WERI-Rb-1 (cell line): ENCODE measurements at regions not wholly inside any gene's neighbourhood (a gene's known extent, or its start where the extent isn't known, plus 50 kb on each side); places are given as distances from the start of the nearest gene placed in this dataset.

Experiments used
- DNase-seq: peaks from one replicate; pipeline ENCODE4 v3.0.0-alpha.2; 2020
- H3K27ac ChIP-seq: fragments of 250-450 bp; sonication (Bioruptor Pico); 2 replicates; pipeline ENCODE4 v1.5.1; 2020; ENCODE audit warnings: mild to moderate bottlenecking, moderate library complexity
- H3K27me3 ChIP-seq: fragments of 250-450 bp; sonication (Bioruptor Pico); 2 replicates; pipeline ENCODE4 v1.5.1; 2021; ENCODE audit warnings: mild to moderate bottlenecking, low read depth, moderate library complexity; ENCODE audit not compliant: insufficient read depth, severe bottlenecking
- H3K36me3 ChIP-seq: fragments of 250-450 bp; sonication (Bioruptor Pico); 2 replicates; pipeline ENCODE4 v1.5.1; 2020; ENCODE audit warnings: mild to moderate bottlenecking, moderate library complexity
- H3K4me3 ChIP-seq: 2 replicates; pipeline ENCODE4 v1.5.1; 2011; ENCODE audit warnings: low read depth, mild to moderate bottlenecking, control low read depth, low read length
- H3K9me3 ChIP-seq: fragments of 250-450 bp; sonication (Bioruptor Pico); 2 replicates; pipeline ENCODE4 v1.5.1; 2021; ENCODE audit warnings: mild to moderate bottlenecking, moderate library complexity; ENCODE audit not compliant: severe bottlenecking
- CTCF ChIP-seq: IDR thresholded peaks from 2 replicates; pipeline ENCODE4 v1.5.1; 2011; ENCODE audit warnings: low read depth, mild to moderate bottlenecking, control low read depth, inconsistent platforms, low read length

DNA sequence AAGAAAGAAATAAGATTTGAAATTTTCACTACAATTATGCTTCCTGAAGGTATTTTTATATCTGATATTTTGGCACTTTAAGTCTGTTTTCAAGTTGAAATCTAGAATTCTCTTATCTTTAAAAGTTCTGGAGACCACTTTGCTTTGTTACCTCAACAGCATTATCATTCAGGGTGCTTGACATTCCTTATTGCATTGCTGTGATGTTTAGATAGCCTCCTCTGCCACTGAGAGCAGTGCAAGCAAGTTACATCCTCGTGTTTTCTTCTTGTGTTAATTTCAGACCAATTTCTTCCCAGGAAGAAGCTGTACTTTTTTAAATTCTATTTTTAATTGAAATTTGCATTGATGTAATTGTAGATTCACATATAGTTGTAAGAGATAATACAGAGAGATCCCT lies 333.9 kb upstream of the KIRREL3 start:
- DNase-seq, result no peak
- no peaks in the 10 kb centered on the region for H3K36me3 ChIP-seq
- TF ChIP-seq CTCF, result no peak

DNA sequence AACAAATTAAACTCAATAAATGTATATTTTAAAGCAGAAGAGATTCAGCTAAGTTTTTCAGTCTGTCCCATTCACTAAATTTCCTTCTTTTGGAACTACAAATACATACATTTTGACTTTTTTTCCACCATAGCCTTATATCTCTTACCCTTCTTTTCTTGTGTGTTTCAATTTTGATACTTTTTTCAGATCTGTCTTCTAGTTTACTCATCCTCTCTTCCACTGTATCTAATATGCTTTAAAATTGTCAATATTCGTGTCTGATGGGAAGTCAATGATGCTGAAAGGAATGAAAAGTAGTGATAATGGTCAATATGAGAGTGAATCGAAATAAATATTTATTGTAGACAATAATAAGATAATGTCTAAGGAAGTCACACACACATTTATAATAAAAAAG lies 332.3 kb upstream of the KIRREL3 start:
- Histone ChIP-seq H3K9me3 (no peaks in the 10 kb centered on the region), H3K27me3 (no peaks in the 10 kb centered on the region), H3K27ac (no peak overlapping the region), H3K4me3 (no peak overlapping the region), H3K36me3 (no peaks in the 10 kb centered on the region)
- no peak for DNase-seq
- no peak for TF ChIP-seq CTCF

More for the DNA sequence above, 333.9 kb upstream of the KIRREL3 start:
- H3K27me3 ChIP-seq, result no peaks in the 10 kb centered on the region
- H3K9me3 ChIP-seq, result no peaks in the 10 kb centered on the region
- no peak overlapping the region for H3K27ac ChIP-seq
- no peak overlapping the region for H3K4me3 ChIP-seq

GRCh38 chr11:127330044-127330443 lies 329.5 kb upstream of the KIRREL3 start:
- no peaks in the 10 kb centered on the region for H3K27me3 ChIP-seq
- H3K9me3 ChIP-seq, result no peaks in the 10 kb centered on the region
- no peak for TF ChIP-seq CTCF
- no peaks in the 10 kb centered on the region for H3K36me3 ChIP-seq
- no peak for DNase-seq
- H3K4me3 ChIP-seq, result no peak overlapping the region
- H3K27ac ChIP-seq, result no peak overlapping the region

DNA sequence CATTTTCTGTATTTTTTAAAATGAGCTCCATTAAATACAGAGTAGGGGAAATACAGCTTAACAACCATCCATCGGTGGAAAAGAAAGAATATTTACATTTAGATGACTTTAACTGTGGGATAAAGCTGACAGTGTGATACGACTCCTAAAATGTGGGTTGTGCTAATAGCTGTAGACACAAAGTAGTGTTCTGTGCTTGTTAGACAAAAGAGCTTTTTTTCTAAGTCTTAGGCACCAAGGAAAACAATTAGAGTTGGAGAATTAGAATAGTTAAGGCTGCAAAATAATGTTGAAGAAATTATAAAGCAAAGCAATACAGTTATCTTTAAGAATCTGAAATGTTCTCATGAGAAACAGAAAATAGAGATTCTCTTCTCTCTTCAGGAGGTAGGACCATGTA lies 307.7 kb upstream of the KIRREL3 start:
- TF ChIP-seq CTCF, result no peak
- no peak overlapping the region for H3K27ac ChIP-seq
- no peaks in the 10 kb centered on the region for H3K27me3 ChIP-seq
- H3K4me3 ChIP-seq, result no peak overlapping the region
- no peak for DNase-seq
- H3K9me3 ChIP-seq, result no peaks in the 10 kb centered on the region
- no peaks in the 10 kb centered on the region for H3K36me3 ChIP-seq

GRCh38 chr11:127307700-127308099 lies 307.1 kb upstream of the KIRREL3 start:
- TF ChIP-seq CTCF, result no peak
- H3K4me3 ChIP-seq, result no peak overlapping the region
- H3K27me3 ChIP-seq, result no peaks in the 10 kb centered on the region
- no peak overlapping the region for H3K27ac ChIP-seq
- no peaks in the 10 kb centered on the region for H3K36me3 ChIP-seq
- no peaks in the 10 kb centered on the region for H3K9me3 ChIP-seq
- no peak for DNase-seq

DNA sequence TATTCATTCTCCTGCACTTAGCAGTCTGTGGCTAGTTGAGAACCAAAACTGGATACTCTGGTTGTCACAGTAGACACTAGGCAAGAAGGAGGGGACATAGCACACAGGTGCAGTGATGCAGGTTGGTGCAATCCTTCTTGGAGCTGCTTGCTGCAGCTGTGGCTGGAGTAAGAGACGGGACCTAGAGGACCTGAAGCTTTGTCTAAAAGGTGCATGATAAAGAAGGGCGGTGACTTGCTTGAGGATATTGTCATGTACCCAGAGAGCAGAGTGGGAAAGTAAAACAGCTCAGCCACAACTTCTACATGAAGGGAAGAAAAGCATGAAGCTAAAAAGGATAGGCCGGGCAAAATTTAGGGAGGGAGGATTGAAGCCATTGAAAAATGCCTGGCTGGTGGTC lies 304.1 kb upstream of the KIRREL3 start:
- no peak overlapping the region for H3K4me3 ChIP-seq
- H3K9me3 ChIP-seq, result no peaks in the 10 kb centered on the region
- no peak for DNase-seq
- no peak overlapping the region for H3K27ac ChIP-seq
- no peak for TF ChIP-seq CTCF
- no peaks in the 10 kb centered on the region for H3K27me3 ChIP-seq
- no peaks in the 10 kb centered on the region for H3K36me3 ChIP-seq
